B cell (primary cell): ENCODE measurements at regions not wholly inside any gene's neighbourhood (a gene's known extent, or its start where the extent isn't known, plus 50 kb on each side); places are given as distances from the start of the nearest gene placed in this dataset.

ENCODE experiments used
- ATAC-seq: fragments of 200-7000 bp; cut with Tn5 transposase; one replicate; pipeline ENCODE4 v1.10.0; 2021; ENCODE audit warnings: low read depth, mild to moderate bottlenecking, moderate number of reproducible peaks, moderate library complexity
- CTCF ChIA-PET: fragments of 350-600 bp; sonication (Branson Sonifier 250); formaldehyde crosslinking; loops from one replicate; lab custom pipeline; 2021; ENCODE audit warnings: antibody characterized with exemption, inconsistent platforms; lab: Charles Lee
- POLR2A ChIA-PET: fragments of 350-600 bp; sonication (Branson Sonifier 250); formaldehyde crosslinking; loops from one replicate; lab custom pipeline; 2021; ENCODE audit warnings: antibody characterized with exemption; lab: Charles Lee
- DNase-seq: peaks from one replicate; pipeline ENCODE4 v3.0.0; 2013
- H2AFZ ChIP-seq: 2 replicates; pipeline ENCODE4 v1.6.1; 2012; ENCODE audit warnings: mild to moderate bottlenecking, low read depth, low read length; ENCODE audit not compliant: insufficient read depth, poor library complexity, severe bottlenecking
- H3K27ac ChIP-seq, 2 donors: 1 replicate in 1 of 2; 2 replicates in 1 of 2; pipeline ENCODE4 v1.5.1; 2012 to 2013; ENCODE audit warnings: low read length in 2 of 2, mild to moderate bottlenecking in 2 of 2, moderate library complexity in 1 of 2
- H3K27me3 ChIP-seq, 4 experiments: fragments of 200-600 bp in 1 of 4; sonication (generic) in 1 of 4; replicated peaks in 1 of 4; 1 replicate in 2 of 4; 2 replicates in 2 of 4; pipeline versions ENCODE4 v1.6.1 to v1.7.0; 2013 to 2016; ENCODE audit warnings: low read length in 3 of 4, mild to moderate bottlenecking in 2 of 4, mixed read lengths in 1 of 4, moderate library complexity in 1 of 4; ENCODE audit not compliant: insufficient read depth in 4 of 4, control insufficient read depth in 3 of 4; ENCODE audit errors: control extremely low read depth in 1 of 4
- H3K36me3 ChIP-seq, 2 experiments: replicated peaks in 1 of 2; 1 replicate in 1 of 2; 2 replicates in 1 of 2; pipeline versions ENCODE4 v1.6.1 to v1.7.1; 2013; ENCODE audit warnings: low read length in 1 of 2; ENCODE audit not compliant: insufficient read depth in 2 of 2, control insufficient read depth in 1 of 2; ENCODE audit errors: control extremely low read depth in 1 of 2, extremely low read depth in 1 of 2
- H3K4me1 ChIP-seq, 2 donors: fragments of 200-600 bp in 1 of 2; sonication (generic) in 1 of 2; 1 replicate in 1 of 2; 2 replicates in 1 of 2; pipeline versions ENCODE4 v1.5.1 to v1.6.1; 2013 to 2017; ENCODE audit warnings: low read length in 2 of 2; ENCODE audit not compliant: control insufficient read depth in 2 of 2, insufficient read depth in 2 of 2
- H3K4me2 ChIP-seq: replicated peaks from 2 replicates; pipeline ENCODE3; 2012; ENCODE audit warnings: mild to moderate bottlenecking, low read depth, low read length; ENCODE audit not compliant: poor library complexity, severe bottlenecking
- H3K4me3 ChIP-seq, 5 experiments: fragments of 200-600 bp in 1 of 5; sonication (generic) in 1 of 5; 1 replicate in 3 of 5; 2 replicates in 2 of 5; pipeline versions ENCODE4 v1.5.1 to v1.7.0; 2011 to 2016; ENCODE audit warnings: low read length in 4 of 5, mild to moderate bottlenecking in 4 of 5, low read depth in 2 of 5, control low read depth in 1 of 5, moderate library complexity in 1 of 5; ENCODE audit not compliant: insufficient read depth in 1 of 5; ENCODE audit errors: control extremely low read depth in 1 of 5, extremely low read depth in 1 of 5
- H3K79me2 ChIP-seq: fragments of 200-600 bp; sonication (generic); one replicate; pipeline ENCODE4 v1.6.0; 2016; ENCODE audit warnings: low read length; ENCODE audit not compliant: control insufficient read depth, insufficient read depth
- H3K9ac ChIP-seq: fragments of 200-600 bp; sonication (generic); 2 replicates; pipeline ENCODE4 v1.6.1; 2017; ENCODE audit warnings: mild to moderate bottlenecking, low read length, moderate library complexity
- H3K9me3 ChIP-seq, 3 donors: one replicate each; pipeline versions ENCODE4 v1.6.1 to v1.7.1; 2013; ENCODE audit warnings: low read length in 2 of 3; ENCODE audit not compliant: control insufficient read depth in 2 of 3, insufficient read depth in 1 of 3; ENCODE audit errors: control extremely low read depth in 1 of 3
- H4K20me1 ChIP-seq: 2 replicates; pipeline ENCODE4 v1.6.0; 2012; ENCODE audit warnings: mild to moderate bottlenecking, low read length; ENCODE audit not compliant: insufficient read depth, control insufficient read depth, poor library complexity, severe bottlenecking
- H3K27ac Mint-ChIP-seq: one replicate; pipeline ENCODE4 v1.8.0; 2021; ENCODE audit warnings: mixed read lengths
- H3K27me3 Mint-ChIP-seq: one replicate; pipeline ENCODE4 v1.8.0; 2021; ENCODE audit warnings: mixed read lengths
- H3K4me1 Mint-ChIP-seq: one replicate; pipeline ENCODE4 v1.8.0; 2021; ENCODE audit warnings: mixed read lengths
- H3K4me3 Mint-ChIP-seq: one replicate; pipeline ENCODE4 v1.8.0; 2021; ENCODE audit warnings: mixed read lengths
- H3K9me3 Mint-ChIP-seq: one replicate; pipeline ENCODE4 v1.8.0; 2022; ENCODE audit warnings: mixed read lengths; ENCODE audit not compliant: insufficient read depth
- CTCF ChIP-seq: fragments of 200-600 bp; IDR thresholded peaks from one replicate; pipeline ENCODE4 v1.8.0; 2022; ENCODE audit warnings: antibody characterized with exemption, mild to moderate bottlenecking
- EZH2 ChIP-seq: IDR thresholded peaks from 2 replicates; pipeline ENCODE4 v1.6.1; 2012; ENCODE audit warnings: borderline replicate concordance, low read depth, mild to moderate bottlenecking, moderate library complexity, low read length; ENCODE audit not compliant: insufficient read depth, poor library complexity, severe bottlenecking
- WGBS: methylation state at CpG from one replicate; pipeline ENCODE4 v1.1.5; 2013; ENCODE audit warnings: missing lambda C conversion rate; ENCODE audit not compliant: insufficient coverage; 5-methylcytosine and 5-hydroxymethylcytosine counted together
- intact Hi-C: fragments of 100-400 bp; cut with micrococcal nuclease; formaldehyde crosslinking; loops from one replicate; pipeline ENCODE4 v1.10.0; 2022

GRCh38 chr20:58023781-58024180 lies 204.7 kb downstream of the ANKRD60 start:
- no peaks in the 10 kb centered on the region for H3K4me1 ChIP-seq
- WGBS, result 78% methylated on average over 5 of the region's 5 CpGs
- H3K27me3 ChIP-seq, result peaks cover 0 to 7% (median under 1%) of the 10 kb centered on the region in 4 experiments
- Mint-ChIP-seq H3K27me3 (peaks cover 22% of the 10 kb centered on the region), H3K27ac (no peak overlapping the region), H3K4me3 (no peak overlapping the region), H3K9me3 (no peaks in the 10 kb centered on the region), H3K4me1 (peaks cover 6% of the 10 kb centered on the region)
- ChIA-PET POLR2A (no interaction called here), CTCF (no interaction called here)
- DNase-seq (no peak), ATAC-seq (no peak)
- no peaks in the 10 kb centered on the region for H4K20me1 ChIP-seq
- H3K27ac ChIP-seq, result no peak overlapping the region
- intact Hi-C loops, result no loop called here
- H3K36me3 ChIP-seq, result no peaks in the 10 kb centered on the region
- no peak overlapping the region for H3K4me3 ChIP-seq
- H2AFZ ChIP-seq, result no peak overlapping the region
- no peaks in the 10 kb centered on the region for H3K79me2 ChIP-seq
- H3K9me3 ChIP-seq, result no peaks in the 10 kb centered on the region
- TF ChIP-seq EZH2 (no peak), CTCF (no peak)
- H3K9ac ChIP-seq, result no peak overlapping the region
- no peak overlapping the region for H3K4me2 ChIP-seq

DNA sequence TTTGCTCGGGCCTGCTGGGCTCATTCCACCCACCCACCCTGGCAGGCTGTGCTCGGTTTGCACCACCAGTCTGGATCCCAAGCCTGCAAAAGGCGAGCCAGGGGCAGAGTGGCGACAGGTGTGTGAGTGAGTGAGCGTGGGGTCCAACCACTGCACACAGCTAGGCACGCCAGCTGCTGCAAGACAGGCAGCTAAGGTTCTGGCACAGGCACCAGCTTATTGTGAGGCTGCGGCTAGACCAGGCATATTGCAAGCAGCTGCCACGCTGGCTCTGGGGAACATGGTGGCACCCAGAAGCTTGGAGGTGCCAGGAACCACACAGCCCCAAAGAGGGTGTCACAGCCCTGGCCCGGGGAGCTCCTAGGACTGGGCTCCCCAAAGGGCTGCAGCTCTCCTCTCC lies 205.1 kb downstream of the ANKRD60 start:
- H3K27ac Mint-ChIP-seq, result no peak overlapping the region
- no peaks in the 10 kb centered on the region for H3K9me3 Mint-ChIP-seq
- H3K4me2 ChIP-seq, result no peak overlapping the region

More for the DNA sequence above, 205.1 kb downstream of the ANKRD60 start:
- no peak overlapping the region for H2AFZ ChIP-seq
- H4K20me1 ChIP-seq, result no peaks in the 10 kb centered on the region
- DNase-seq, result no peak
- H3K27me3 ChIP-seq, result peaks cover 0 to 4% (median 0%) of the 10 kb centered on the region in 4 experiments
- H3K79me2 ChIP-seq, result no peaks in the 10 kb centered on the region
- H3K4me1 Mint-ChIP-seq, result peaks cover 6% of the 10 kb centered on the region
- H3K4me3 ChIP-seq, result no peak overlapping the region
- H3K4me3 Mint-ChIP-seq, result no peak overlapping the region
- 89% methylated on average over 9 of the region's 9 CpGs for WGBS
- CTCF ChIA-PET, result no interaction called here
- peaks cover 18% of the 10 kb centered on the region for H3K27me3 Mint-ChIP-seq
- no peak overlapping the region for H3K9ac ChIP-seq
- TF ChIP-seq EZH2 (no peak), CTCF (no peak)
- ATAC-seq, result no peak
- intact Hi-C loops, result no loop called here
- H3K9me3 ChIP-seq, result no peaks in the 10 kb centered on the region
- POLR2A ChIA-PET, result no interaction called here
- no peak overlapping the region for H3K27ac ChIP-seq
- H3K4me1 ChIP-seq, result no peaks in the 10 kb centered on the region
- no peaks in the 10 kb centered on the region for H3K36me3 ChIP-seq
